ENCODE measurements at regions not wholly inside any gene's neighbourhood (a gene's known extent, or its start where the extent isn't known, plus 50 kb on each side); places are given as distances from the start of the nearest gene placed in this dataset.
A peak's percentile ranks its signal among the peaks of the same experiment; 100 is the strongest.
"Not testable (repeated sequence)": the region's sequence is repeated elsewhere in the genome, so short reads cannot be mapped to it uniquely, and the experiment has no call there.

- ATAC-seq (no peak), DNase-seq (no peak)
These were observed 365.5 kb downstream of the CXXC4 start for GRCh38 chr4:104129243-104129642.

- ATAC-seq (no peak), DNase-seq (no peak)
These were observed 365.9 kb downstream of the CXXC4 start for GRCh38 chr4:104128850-104129213.

GRCh38 chr4:104128031-104128849 is 366.5 kb downstream of the CXXC4 start:
- DNase-seq: no peak
- ATAC-seq: no peak

GRCh38 chr4:104123021-104123420 is 371.7 kb downstream of the CXXC4 start:
- ATAC-seq (no peak), DNase-seq (no peak)

GRCh38 chr4:104117776-104118175 is 376.9 kb downstream of the CXXC4 start:
- ATAC-seq (no peak), DNase-seq (no peak)

- no peak for DNase-seq
- no peak for ATAC-seq
These were observed 380.8 kb downstream of the CXXC4 start for GRCh38 chr4:104113850-104114249.

GRCh38 chr4:104099141-104099540 is 379.4 kb upstream of the TACR3 start:
- DNase-seq (no peak), ATAC-seq (no peak)

- ATAC-seq (no peak), DNase-seq (no peak)
These were observed 373.5 kb upstream of the TACR3 start for GRCh38 chr4:104093247-104093646.

- ATAC-seq: no peak
- DNase-seq: no peak
These were observed 353.4 kb upstream of the TACR3 start for GRCh38 chr4:104073229-104073628.

GRCh38 chr4:104066533-104066932 is 346.7 kb upstream of the TACR3 start:
- DNase-seq: no peak

GRCh38 chr4:104064646-104065577 is 345.1 kb upstream of the TACR3 start:
- peak; percentile 10 for DNase-seq
- ATAC-seq: no peak

More at GRCh38 chr4:104066533-104066932, 346.7 kb upstream of the TACR3 start:
- no peak for ATAC-seq

- ATAC-seq: no peak
These were observed 343.6 kb upstream of the TACR3 start for GRCh38 chr4:104063341-104063740.

GRCh38 chr4:104044369-104044768 is 324.6 kb upstream of the TACR3 start:
- ATAC-seq (no peak), DNase-seq (no peak)

More at GRCh38 chr4:104063341-104063740, 343.6 kb upstream of the TACR3 start:
- no peak for DNase-seq

GRCh38 chr4:104032896-104033295 is 313.1 kb upstream of the TACR3 start:
- DNase-seq (no peak), ATAC-seq (no peak)

- DNase-seq (no peak), ATAC-seq (no peak)
These were observed 305.5 kb upstream of the TACR3 start for GRCh38 chr4:104025251-104025650.

GRCh38 chr4:104022831-104023230 is 303.0 kb upstream of the TACR3 start:
- DNase-seq (no peak), ATAC-seq (no peak)

GRCh38 chr4:104022226-104022625 is 302.4 kb upstream of the TACR3 start:
- ATAC-seq (no peak), DNase-seq (no peak)

- no peak for ATAC-seq
- no peak for DNase-seq
These were observed 300.9 kb upstream of the TACR3 start for GRCh38 chr4:104020641-104021040.

GRCh38 chr4:104017213-104017612 is 297.4 kb upstream of the TACR3 start:
- DNase-seq: no peak
- no peak for ATAC-seq

- no peak for ATAC-seq
- DNase-seq: no peak
These were observed 295.9 kb upstream of the TACR3 start for GRCh38 chr4:104015680-104016079.

GRCh38 chr4:104010722-104011121 is 290.9 kb upstream of the TACR3 start:
- ATAC-seq (no peak), DNase-seq (no peak)

GRCh38 chr4:104002318-104002717 is 282.5 kb upstream of the TACR3 start:
- DNase-seq, ATAC-seq: not testable (repeated sequence)

GRCh38 chr4:103998756-103999155 is 279.0 kb upstream of the TACR3 start:
- ATAC-seq (no peak), DNase-seq (no peak)

Measured in stimulated activated naive CD8-positive, alpha-beta T cell treated with anti-CD3 and anti-CD28 coated beads, Interleukin-15, Interleukin-2, amounts not matched to agents 100 U/mL and 50 U/mL, for 24 hours (primary cell).